Limb (tissue), 2 donors: ENCODE measurements at regions not wholly inside any gene's neighbourhood (a gene's known extent, or its start where the extent isn't known, plus 50 kb on each side); places are given as distances from the start of the nearest gene placed in this dataset.

Experiments used
- DNase-seq, 2 donors: peaks; one replicate each; pipeline ENCODE4 v3.0.0-alpha.2; 2016; ENCODE audit errors: extremely low spot score in 2 of 2

DNA sequence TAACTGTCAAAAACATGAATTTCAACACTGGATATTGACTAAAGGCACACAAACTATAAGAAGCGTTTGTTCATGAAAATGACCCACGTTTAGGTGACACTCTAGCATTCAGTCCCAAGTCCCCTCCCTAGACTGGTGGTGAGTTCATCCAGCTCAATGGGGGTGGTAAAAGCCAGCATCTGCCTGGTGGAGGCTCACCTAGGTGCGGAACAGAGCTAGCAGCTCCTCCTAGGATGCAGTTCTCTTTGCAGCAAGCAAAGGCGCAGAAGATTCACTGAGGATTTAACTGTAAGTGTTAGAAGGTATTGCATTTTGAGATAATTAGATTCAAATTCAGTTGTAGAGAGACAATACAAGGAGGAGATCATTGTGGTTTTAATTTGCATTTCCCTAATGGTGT, 87.6 kb downstream of the VSTM2A start:
- no peak for DNase-seq

DNA sequence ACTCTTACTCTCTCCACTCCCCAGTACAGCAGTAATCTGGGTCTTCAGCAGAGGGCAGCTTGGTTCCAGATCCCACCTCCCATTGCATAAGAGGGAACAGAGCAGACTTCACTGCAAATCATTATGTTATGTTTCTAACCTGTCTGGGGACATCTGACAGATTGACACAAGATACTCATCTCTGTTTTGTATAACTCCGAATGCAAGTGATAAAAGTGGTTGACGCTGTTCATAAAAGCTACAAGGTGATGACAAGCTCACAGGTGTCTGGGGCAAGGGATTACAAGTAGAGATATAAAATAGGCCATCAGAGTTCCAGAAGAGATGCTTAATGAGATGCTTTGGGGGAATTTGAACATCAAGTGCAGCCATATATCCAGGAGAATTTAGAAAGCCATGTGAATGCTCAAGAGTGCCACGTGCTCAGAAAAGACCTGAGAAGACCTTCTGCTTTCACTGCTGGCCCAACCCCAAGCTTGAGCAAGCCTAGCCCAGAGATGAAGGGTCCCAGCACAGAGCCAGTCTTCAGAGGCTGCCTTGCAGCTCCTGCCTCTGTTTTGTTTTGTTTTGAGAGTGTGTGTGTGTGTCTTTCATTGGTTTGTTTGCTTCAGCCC, 80.6 kb downstream of the VSTM2A start:
- no peak for DNase-seq
